ENCODE measurements at regions not wholly inside any gene's neighbourhood (a gene's known extent, or its start where the extent isn't known, plus 50 kb on each side); places are given as distances from the start of the nearest gene placed in this dataset.
"Not testable (repeated sequence)": the region's sequence is repeated elsewhere in the genome, so short reads cannot be mapped to it uniquely, and the experiment has no call there.

GRCh38 chr7:155935726-155936125 lies 123.5 kb upstream of the SHH start:
- no peak for DNase-seq

GRCh38 chr7:155935005-155935557 lies 122.8 kb upstream of the SHH start:
- no peak for DNase-seq

- not testable (repeated sequence) for DNase-seq
These were observed 120.1 kb upstream of the SHH start for GRCh38 chr7:155932324-155932723.

GRCh38 chr7:155931396-155932085 lies 119.3 kb upstream of the SHH start:
- DNase-seq, result no peak

- no peak for DNase-seq
These were observed 118.3 kb upstream of the SHH start for GRCh38 chr7:155930527-155930926.

- no peak for DNase-seq
These were observed 117.8 kb upstream of the SHH start for GRCh38 chr7:155930061-155930460.

GRCh38 chr7:155928583-155928982 lies 116.3 kb upstream of the SHH start:
- no peak for DNase-seq

- DNase-seq, result no peak
These were observed 115.6 kb upstream of the SHH start for GRCh38 chr7:155927905-155928304.

- DNase-seq, result no peak
These were observed 113.4 kb upstream of the SHH start for GRCh38 chr7:155925682-155926081.

GRCh38 chr7:155922067-155922816 lies 110.0 kb upstream of the SHH start:
- DNase-seq, result no peak

- no peak for DNase-seq
These were observed 109.5 kb upstream of the SHH start for GRCh38 chr7:155921804-155922066.

- no peak for DNase-seq
These were observed 109.0 kb upstream of the SHH start for GRCh38 chr7:155921086-155921803.

GRCh38 chr7:155920068-155920461 lies 107.8 kb upstream of the SHH start:
- no peak for DNase-seq

- DNase-seq, result no peak
These were observed 107.3 kb upstream of the SHH start for GRCh38 chr7:155919391-155920067.

GRCh38 chr7:155918720-155919390 lies 106.6 kb upstream of the SHH start:
- DNase-seq, result no peak

GRCh38 chr7:155917836-155918430 lies 105.7 kb upstream of the SHH start:
- DNase-seq, result no peak

- DNase-seq, result no peak
These were observed 104.8 kb upstream of the SHH start for GRCh38 chr7:155916926-155917655.

- no peak for DNase-seq
These were observed 102.1 kb upstream of the SHH start for GRCh38 chr7:155914341-155914740.

- no peak for DNase-seq
These were observed 101.5 kb upstream of the SHH start for GRCh38 chr7:155913719-155914118.

- DNase-seq, result no peak
These were observed 101.0 kb upstream of the SHH start for GRCh38 chr7:155913291-155913690.

- DNase-seq, result no peak
These were observed 99.3 kb upstream of the SHH start for GRCh38 chr7:155911471-155912105.

Data from activated T-cell treated with anti-CD3 and anti-CD28 coated beads, Interleukin-2, amount 50 U/mL, for 48 hours (primary cell).